PC-3 (cell line): ENCODE measurements at regions not wholly inside any gene's neighbourhood (a gene's known extent, or its start where the extent isn't known, plus 50 kb on each side); places are given as distances from the start of the nearest gene placed in this dataset.

Experiments used
- ATAC-seq: fragments of 200-7000 bp; cut with Tn5 transposase; 2 replicates; pipeline ENCODE4 v1.9.1; 2020; ENCODE audit warnings: mild to moderate bottlenecking, moderate library complexity
- BruUV-seq: library from RNA; stranded (reverse); fragments of 400-500 nt; replicated peaks from 2 replicates; lab custom pipeline; 2021; lab: Mats Ljungman, UMichigan
- CTCF ChIA-PET: fragments of 300-600 bp; sonication (Branson Sonifier 250); formaldehyde crosslinking; loops from one replicate; lab custom pipeline; 2022; ENCODE audit warnings: antibody characterized with exemption; lab: Charles Lee
- POLR2A ChIA-PET: fragments of 300-600 bp; sonication (Branson Sonifier 250); formaldehyde crosslinking; loops from one replicate; lab custom pipeline; 2022; ENCODE audit warnings: antibody characterized with exemption; ENCODE audit not compliant: unreplicated experiment; lab: Charles Lee
- DNase-seq: peaks from one replicate; pipeline ENCODE4 v3.0.0-alpha.2; 2015
- H2AFZ ChIP-seq: fragments of 300-600 bp; sonication (generic); 2 replicates; pipeline ENCODE4 v1.6.0; 2016; ENCODE audit warnings: antibody characterized with exemption, low read length
- H3F3A ChIP-seq: fragments of 300-600 bp; sonication (generic); one replicate; pipeline ENCODE4 v1.6.0; 2017; ENCODE audit warnings: antibody characterized with exemption, low read length, control low read depth, mild to moderate bottlenecking; ENCODE audit not compliant: unreplicated experiment
- H3K27ac ChIP-seq: fragments of 300-600 bp; sonication (generic); 2 replicates; pipeline ENCODE4 v1.5.1; 2016; ENCODE audit warnings: mild to moderate bottlenecking, low read length
- H3K27me3 ChIP-seq: fragments of 300-600 bp; sonication (generic); 2 replicates; pipeline ENCODE4 v1.6.1; 2016; ENCODE audit warnings: low read length, mixed read lengths
- H3K36me3 ChIP-seq: fragments of 300-600 bp; sonication (generic); 2 replicates; pipeline ENCODE4 v1.6.1; 2016; ENCODE audit warnings: low read depth, mixed run types, low read length, mixed read lengths
- H3K4me1 ChIP-seq: fragments of 300-600 bp; sonication (generic); 2 replicates; pipeline ENCODE4 v1.5.1; 2016; ENCODE audit warnings: low read length; ENCODE audit not compliant: insufficient read depth
- H3K4me2 ChIP-seq: fragments of 300-600 bp; sonication (generic); 2 replicates; pipeline ENCODE4 v1.6.0; 2016; ENCODE audit warnings: low read length
- H3K4me3 ChIP-seq: fragments of 300-600 bp; sonication (generic); 2 replicates; pipeline ENCODE4 v1.5.1; 2016; ENCODE audit warnings: mild to moderate bottlenecking, low read length, mixed read lengths
- H3K79me2 ChIP-seq: fragments of 300-600 bp; sonication (generic); 2 replicates; pipeline ENCODE4 v1.6.1; 2017; ENCODE audit warnings: low read length, mixed read lengths
- H3K9ac ChIP-seq: fragments of 300-600 bp; sonication (generic); 2 replicates; pipeline ENCODE4 v1.6.0; 2016; ENCODE audit warnings: mild to moderate bottlenecking, low read length
- H3K9me2 ChIP-seq: fragments of 300-600 bp; sonication (generic); replicated peaks from 2 replicates; pipeline ENCODE4 v1.6.1; 2016; ENCODE audit warnings: mixed run types, low read length, mixed read lengths
- H3K9me3 ChIP-seq: fragments of 300-600 bp; sonication (generic); 2 replicates; pipeline ENCODE4 v1.6.1; 2016; ENCODE audit warnings: low read length, mixed read lengths
- H4K20me1 ChIP-seq: fragments of 300-600 bp; sonication (generic); 2 replicates; pipeline ENCODE4 v1.6.1; 2016; ENCODE audit warnings: low read length, mixed read lengths
- CTCF ChIP-seq: fragments of 300-600 bp; sonication (generic); conservative IDR thresholded peaks from 2 replicates; pipeline ENCODE4 v1.5.1; 2017; ENCODE audit warnings: antibody characterized with exemption, low read depth, mild to moderate bottlenecking, low read length
- EZH2 ChIP-seq: fragments of 300-600 bp; sonication (generic); IDR thresholded peaks from one replicate; pipeline ENCODE4 v1.6.1; 2017; ENCODE audit warnings: antibody characterized with exemption, mild to moderate bottlenecking, low read length; ENCODE audit not compliant: unreplicated experiment
- EZH2phosphoT487 ChIP-seq: fragments of 300-600 bp; sonication (generic); IDR thresholded peaks from 2 replicates; pipeline ENCODE4 v1.6.1; 2018; ENCODE audit warnings: mild to moderate bottlenecking, antibody characterized with exemption, low read length, borderline replicate concordance
- intact Hi-C: fragments of 100-400 bp; cut with micrococcal nuclease; formaldehyde crosslinking; loops from 2 replicates; pipeline ENCODE4 v1.9.0; 2023

- intact Hi-C loops: no loop called here
- ChIA-PET POLR2A (no interaction called here), CTCF (no interaction called here)
- H3F3A ChIP-seq: no peaks in the 10 kb centered on the region
- no TSS peak for BruUV-seq
- no peaks in the 10 kb centered on the region for H3K79me2 ChIP-seq
- no peaks in the 10 kb centered on the region for H3K36me3 ChIP-seq
- no peak overlapping the region for H3K9ac ChIP-seq
- no peaks in the 10 kb centered on the region for H3K27me3 ChIP-seq
- H3K27ac ChIP-seq: no peak overlapping the region
- no peak for ATAC-seq
- no peak for TF ChIP-seq EZH2
- TF ChIP-seq EZH2phosphoT487: no peak
- TF ChIP-seq CTCF: no peak
- no peaks in the 10 kb centered on the region for H3K4me1 ChIP-seq
- no peak overlapping the region for H2AFZ ChIP-seq
- H3K9me2 ChIP-seq: no peaks in the 10 kb centered on the region
- DNase-seq: no peak
- no peaks in the 10 kb centered on the region for H3K9me3 ChIP-seq
- no peaks in the 10 kb centered on the region for H4K20me1 ChIP-seq
- H3K4me2 ChIP-seq: no peak overlapping the region
- no peak overlapping the region for H3K4me3 ChIP-seq
Observed at GRCh38 chr6:120735641-120736040, 598.6 kb downstream of the TBC1D32 start.

- no peak for ATAC-seq
Observed at GRCh38 chr6:120711255-120711654, 623.0 kb downstream of the TBC1D32 start.

GRCh38 chr6:120700001-120700400 is 634.3 kb downstream of the TBC1D32 start:
- no peak overlapping the region for H3K4me2 ChIP-seq
- POLR2A ChIA-PET: no interaction called here
- no peaks in the 10 kb centered on the region for H3K27me3 ChIP-seq
- ATAC-seq (no peak), DNase-seq (no peak)
- H4K20me1 ChIP-seq: no peaks in the 10 kb centered on the region
- no peak overlapping the region for H3K4me3 ChIP-seq
- no peaks in the 10 kb centered on the region for H3K4me1 ChIP-seq
- intact Hi-C loops: no loop called here
- no peak overlapping the region for H3K27ac ChIP-seq
- H2AFZ ChIP-seq: no peak overlapping the region
- H3K9me2 ChIP-seq: no peaks in the 10 kb centered on the region
- no peaks in the 10 kb centered on the region for H3F3A ChIP-seq
- no peaks in the 10 kb centered on the region for H3K79me2 ChIP-seq
- no peak for TF ChIP-seq EZH2
- TF ChIP-seq CTCF: no peak
- no peak for TF ChIP-seq EZH2phosphoT487
- CTCF ChIA-PET: no interaction called here
- H3K9ac ChIP-seq: no peak overlapping the region
- no TSS peak for BruUV-seq
- H3K36me3 ChIP-seq: no peaks in the 10 kb centered on the region
- no peaks in the 10 kb centered on the region for H3K9me3 ChIP-seq

More at GRCh38 chr6:120711255-120711654, 623.0 kb downstream of the TBC1D32 start:
- ChIA-PET CTCF (no interaction called here), POLR2A (no interaction called here)
- no peak overlapping the region for H3K4me2 ChIP-seq
- no peak overlapping the region for H3K27ac ChIP-seq
- H3K4me1 ChIP-seq: no peaks in the 10 kb centered on the region
- intact Hi-C loops: no loop called here
- no TSS peak for BruUV-seq
- H3K9ac ChIP-seq: no peak overlapping the region
- H4K20me1 ChIP-seq: no peaks in the 10 kb centered on the region
- H3K9me2 ChIP-seq: no peaks in the 10 kb centered on the region
- no peaks in the 10 kb centered on the region for H3K36me3 ChIP-seq
- no peak for TF ChIP-seq CTCF
- no peak for TF ChIP-seq EZH2phosphoT487
- TF ChIP-seq EZH2: no peak
- H3K4me3 ChIP-seq: no peak overlapping the region
- H2AFZ ChIP-seq: no peak overlapping the region
- no peaks in the 10 kb centered on the region for H3K9me3 ChIP-seq
- DNase-seq: no peak
- no peaks in the 10 kb centered on the region for H3F3A ChIP-seq
- H3K79me2 ChIP-seq: no peaks in the 10 kb centered on the region
- H3K27me3 ChIP-seq: no peaks in the 10 kb centered on the region
